ENCODE measurements at regions not wholly inside any gene's neighbourhood (a gene's known extent, or its start where the extent isn't known, plus 50 kb on each side); places are given as distances from the start of the nearest gene placed in this dataset.

DNA sequence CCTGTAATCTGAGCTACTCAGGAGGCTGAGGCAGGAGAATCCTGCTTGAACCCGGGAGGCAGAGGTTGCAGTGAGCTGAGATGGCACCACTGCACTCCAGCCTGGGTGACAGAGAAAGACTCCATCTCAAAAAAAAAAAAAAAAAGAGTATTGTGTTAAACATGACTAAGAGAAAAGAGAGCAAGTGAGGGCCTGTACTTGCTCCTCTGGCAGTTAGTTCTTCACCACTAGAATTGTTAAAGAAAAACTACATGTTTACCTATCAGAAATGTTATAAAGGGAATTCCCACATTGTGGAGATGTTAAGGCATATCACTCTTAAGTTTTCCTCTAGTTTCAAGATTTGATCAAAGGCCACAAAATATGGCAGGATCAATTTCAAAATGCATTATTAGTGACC, 75.4 kb upstream of the LRATD1 start:
- no peak for TF ChIP-seq SUZ12 (IDR thresholded peaks at IDR 0.05)
- TF ChIP-seq ARNT (IDR thresholded peaks at IDR 0.05): no peak
- no peak for TF ChIP-seq ZNF384 (IDR thresholded peaks at IDR 0.05)
- TF ChIP-seq, protein P1, sequence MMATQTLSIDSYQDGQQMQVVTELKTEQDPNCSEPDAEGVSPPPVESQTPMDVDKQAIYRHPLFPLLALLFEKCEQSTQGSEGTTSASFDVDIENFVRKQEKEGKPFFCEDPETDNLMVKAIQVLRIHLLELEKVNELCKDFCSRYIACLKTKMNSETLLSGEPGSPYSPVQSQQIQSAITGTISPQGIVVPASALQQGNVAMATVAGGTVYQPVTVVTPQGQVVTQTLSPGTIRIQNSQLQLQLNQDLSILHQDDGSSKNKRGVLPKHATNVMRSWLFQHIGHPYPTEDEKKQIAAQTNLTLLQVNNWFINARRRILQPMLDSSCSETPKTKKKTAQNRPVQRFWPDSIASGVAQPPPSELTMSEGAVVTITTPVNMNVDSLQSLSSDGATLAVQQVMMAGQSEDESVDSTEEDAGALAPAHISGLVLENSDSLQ (IDR thresholded peaks at IDR 0.05): no peak
- TF ChIP-seq TARDBP (IDR thresholded peaks at IDR 0.05): no peak
- TF ChIP-seq HDGF (IDR thresholded peaks at IDR 0.05; ENCODE audit: borderline replicate concordance): no peak
- TF ChIP-seq SP1 (IDR thresholded peaks at IDR 0.05): no peak
- TF ChIP-seq FOXA1 (IDR thresholded peaks at IDR 0.05): no peak
- TF ChIP-seq FOXM1 (IDR thresholded peaks at IDR 0.05; ENCODE audit: borderline replicate concordance): no peak
- no peak for TF ChIP-seq ELF4 (IDR thresholded peaks at IDR 0.05)
- TF ChIP-seq BHLHE40 (IDR thresholded peaks at IDR 0.05; ENCODE audit: borderline replicate concordance): no peak
- TF ChIP-seq L3MBTL2 (conservative IDR thresholded peaks at IDR 0.05): no peak
- TF ChIP-seq CTBP1 (IDR thresholded peaks at IDR 0.05; ENCODE audit: borderline replicate concordance): no peak
- TF ChIP-seq LEF1 (IDR thresholded peaks at IDR 0.05; ENCODE audit: borderline replicate concordance): no peak

Data from HEK293T (cell line).